ENCODE measurements at regions not wholly inside any gene's neighbourhood (a gene's known extent, or its start where the extent isn't known, plus 50 kb on each side); places are given as distances from the start of the nearest gene placed in this dataset.

- TF ChIP-seq POLR2AphosphoS5 (IDR thresholded peaks at IDR 0.05; ENCODE audit: low read depth, low read length) (no peak), CTCF (IDR thresholded peaks at IDR 0.05) (no peak), SIN3A (IDR thresholded peaks at IDR 0.05; ENCODE audit: borderline replicate concordance, insufficient read depth, low read depth, low read length) (no peak), REST (IDR thresholded peaks at IDR 0.05; ENCODE audit: insufficient read depth in 1 of 2, low read depth in 2 of 2, low read length in 1 of 2) (no peak), TCF7L2 (IDR thresholded peaks at IDR 0.05; ENCODE audit: low read depth, low read length) (no peak)
Measured at GRCh38 chr1:232357416-232357815, 272.5 kb downstream of the SIPA1L2 start.
